Type B pancreatic cell (in vitro differentiated cells): ENCODE measurements at regions not wholly inside any gene's neighbourhood (a gene's known extent, or its start where the extent isn't known, plus 50 kb on each side); places are given as distances from the start of the nearest gene placed in this dataset.
"Not testable (repeated sequence)": the region's sequence is repeated elsewhere in the genome, so short reads cannot be mapped to it uniquely, and the experiment has no call there.

ENCODE experiments used
- DNase-seq: peaks from one replicate; pipeline ENCODE4 v3.0.0; 2021; ENCODE audit warnings: mixed read lengths; ENCODE audit not compliant: unreplicated experiment; ENCODE audit errors: extremely low spot score
- H3K27ac Mint-ChIP-seq: 2 replicates; pipeline ENCODE4 v1.8.0; 2021; ENCODE audit warnings: mild to moderate bottlenecking, mixed read lengths
- H3K27me3 Mint-ChIP-seq: 2 replicates; pipeline ENCODE4 v1.8.0; 2021; ENCODE audit warnings: mixed read lengths
- H3K36me3 Mint-ChIP-seq: 2 replicates; pipeline ENCODE4 v1.8.0; 2021; ENCODE audit warnings: mixed read lengths
- H3K4me1 Mint-ChIP-seq: one replicate; pipeline ENCODE4 v1.8.0; 2021; ENCODE audit warnings: mixed read lengths; ENCODE audit not compliant: unreplicated experiment
- H3K4me3 Mint-ChIP-seq: 2 replicates; pipeline ENCODE4 v1.8.0; 2021; ENCODE audit warnings: mild to moderate bottlenecking, mixed read lengths
- H3K9me3 Mint-ChIP-seq: 2 replicates; pipeline ENCODE4 v1.8.0; 2021; ENCODE audit warnings: mixed read lengths
- TF ChIP-seq, protein P1 (sequence below): fragments of 200-600 bp; sonication (generic); conservative IDR thresholded peaks from 2 replicates; pipeline ENCODE4 v1.5.0; 2021; ENCODE audit warnings: antibody characterized with exemption, mild to moderate bottlenecking

DNA sequence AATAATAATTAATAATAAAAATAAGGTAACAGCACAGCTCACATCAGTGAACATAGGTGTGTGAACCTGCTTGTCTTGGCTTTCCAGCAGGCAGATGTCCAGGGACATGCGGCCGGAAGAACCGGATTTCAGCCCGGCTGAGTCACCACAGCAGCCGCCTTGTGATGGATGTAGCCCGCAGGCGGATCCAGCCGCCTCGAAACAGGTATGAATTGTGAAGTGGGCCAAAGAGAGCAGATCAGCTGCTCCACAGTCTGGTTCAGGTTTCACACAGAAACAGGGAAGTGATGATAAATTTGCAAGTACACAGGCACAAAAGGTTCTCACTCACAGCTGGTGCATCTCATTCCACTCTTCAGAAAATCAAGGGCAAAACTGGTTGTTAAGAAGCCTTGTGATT, 55.1 kb downstream of the ID4 start:
- peak; percentile 78 for DNase-seq

DNA sequence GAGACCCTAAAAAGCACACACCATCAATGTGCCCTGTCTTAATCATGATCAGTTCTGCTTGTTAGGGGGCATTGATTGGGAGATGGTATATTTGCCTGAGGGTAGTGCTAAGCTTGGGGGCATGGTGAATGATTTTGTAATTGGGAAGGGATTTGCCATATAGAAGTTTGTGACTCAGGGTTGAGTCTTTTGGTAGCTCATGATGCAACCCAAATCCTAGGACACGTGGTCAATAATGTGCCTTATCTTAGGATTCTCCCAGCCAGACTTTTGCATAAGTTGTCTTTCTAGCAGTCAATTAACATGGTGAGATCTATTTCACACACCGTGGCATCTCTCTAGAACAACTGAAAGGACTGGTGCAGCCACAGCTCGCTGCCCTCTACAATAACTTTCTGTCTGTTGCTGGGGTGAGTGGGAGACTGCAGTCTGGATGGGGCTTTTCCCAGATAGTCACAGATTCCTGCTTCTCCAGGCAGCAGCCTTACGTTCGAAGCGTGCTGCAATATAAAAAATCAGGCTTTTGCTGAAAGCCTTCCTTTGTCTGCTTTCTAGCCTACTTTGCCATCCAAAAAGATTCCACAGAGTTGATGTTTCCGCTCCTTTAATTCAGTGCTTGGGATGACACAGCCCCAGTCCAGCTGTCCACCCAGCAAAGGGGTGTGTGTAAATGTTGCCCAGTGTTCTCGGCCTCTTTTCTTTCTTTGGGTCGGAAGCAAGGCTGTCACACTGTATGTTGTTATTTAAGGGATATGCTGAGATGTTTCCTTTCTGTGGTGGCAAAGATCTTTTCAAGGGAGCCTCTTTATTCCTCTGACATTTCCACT, 58.9 kb downstream of the ID4 start:
- Mint-ChIP-seq H3K4me3 (no peak overlapping the region), H3K9me3 (peaks cover 4% of the 10 kb centered on the region)

More for the DNA sequence above, 55.1 kb downstream of the ID4 start:
- H3K4me1 Mint-ChIP-seq: peaks cover 17% of the 10 kb centered on the region
- H3K27me3 Mint-ChIP-seq: no peaks in the 10 kb centered on the region
- peaks cover 9% of the 10 kb centered on the region for H3K9me3 Mint-ChIP-seq
- peak overlapping the region; percentile 79 for H3K27ac Mint-ChIP-seq
- TF ChIP-seq, protein P1, sequence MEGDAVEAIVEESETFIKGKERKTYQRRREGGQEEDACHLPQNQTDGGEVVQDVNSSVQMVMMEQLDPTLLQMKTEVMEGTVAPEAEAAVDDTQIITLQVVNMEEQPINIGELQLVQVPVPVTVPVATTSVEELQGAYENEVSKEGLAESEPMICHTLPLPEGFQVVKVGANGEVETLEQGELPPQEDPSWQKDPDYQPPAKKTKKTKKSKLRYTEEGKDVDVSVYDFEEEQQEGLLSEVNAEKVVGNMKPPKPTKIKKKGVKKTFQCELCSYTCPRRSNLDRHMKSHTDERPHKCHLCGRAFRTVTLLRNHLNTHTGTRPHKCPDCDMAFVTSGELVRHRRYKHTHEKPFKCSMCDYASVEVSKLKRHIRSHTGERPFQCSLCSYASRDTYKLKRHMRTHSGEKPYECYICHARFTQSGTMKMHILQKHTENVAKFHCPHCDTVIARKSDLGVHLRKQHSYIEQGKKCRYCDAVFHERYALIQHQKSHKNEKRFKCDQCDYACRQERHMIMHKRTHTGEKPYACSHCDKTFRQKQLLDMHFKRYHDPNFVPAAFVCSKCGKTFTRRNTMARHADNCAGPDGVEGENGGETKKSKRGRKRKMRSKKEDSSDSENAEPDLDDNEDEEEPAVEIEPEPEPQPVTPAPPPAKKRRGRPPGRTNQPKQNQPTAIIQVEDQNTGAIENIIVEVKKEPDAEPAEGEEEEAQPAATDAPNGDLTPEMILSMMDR: no peak
- peak overlapping the region; percentile 66 for H3K4me3 Mint-ChIP-seq
- H3K36me3 Mint-ChIP-seq: peaks cover 7% of the 10 kb centered on the region

DNA sequence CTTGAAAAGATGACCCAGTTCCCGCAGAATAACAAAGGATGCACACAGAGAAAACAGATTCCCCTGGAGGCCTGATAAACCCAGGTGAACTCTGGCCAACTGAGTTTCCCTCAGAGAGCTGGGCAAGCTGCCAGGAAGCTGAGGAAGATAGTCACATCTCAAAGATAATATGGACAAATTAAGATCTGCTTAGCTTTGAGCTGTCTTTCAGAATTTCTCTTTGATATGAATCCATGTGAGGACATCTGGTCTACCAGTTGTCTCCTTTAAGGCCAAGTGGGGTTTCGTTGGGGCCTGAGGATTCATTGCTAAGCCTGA, 59.5 kb downstream of the ID4 start:
- H3K9me3 Mint-ChIP-seq: peaks cover 4% of the 10 kb centered on the region
- H3K4me1 Mint-ChIP-seq: peaks cover 13% of the 10 kb centered on the region
- no peak overlapping the region for H3K4me3 Mint-ChIP-seq
- TF ChIP-seq, protein P1: no peak
- peaks cover 3% of the 10 kb centered on the region for H3K36me3 Mint-ChIP-seq
- H3K27ac Mint-ChIP-seq: no peak overlapping the region
- no peak for DNase-seq
- no peaks in the 10 kb centered on the region for H3K27me3 Mint-ChIP-seq

More for the DNA sequence above, 58.9 kb downstream of the ID4 start:
- Mint-ChIP-seq H3K27me3 (no peaks in the 10 kb centered on the region), H3K36me3 (peaks cover 3% of the 10 kb centered on the region), H3K27ac (no peak overlapping the region), H3K4me1 (peaks cover 13% of the 10 kb centered on the region)
- DNase-seq: no peak
- TF ChIP-seq, protein P1: no peak

DNA sequence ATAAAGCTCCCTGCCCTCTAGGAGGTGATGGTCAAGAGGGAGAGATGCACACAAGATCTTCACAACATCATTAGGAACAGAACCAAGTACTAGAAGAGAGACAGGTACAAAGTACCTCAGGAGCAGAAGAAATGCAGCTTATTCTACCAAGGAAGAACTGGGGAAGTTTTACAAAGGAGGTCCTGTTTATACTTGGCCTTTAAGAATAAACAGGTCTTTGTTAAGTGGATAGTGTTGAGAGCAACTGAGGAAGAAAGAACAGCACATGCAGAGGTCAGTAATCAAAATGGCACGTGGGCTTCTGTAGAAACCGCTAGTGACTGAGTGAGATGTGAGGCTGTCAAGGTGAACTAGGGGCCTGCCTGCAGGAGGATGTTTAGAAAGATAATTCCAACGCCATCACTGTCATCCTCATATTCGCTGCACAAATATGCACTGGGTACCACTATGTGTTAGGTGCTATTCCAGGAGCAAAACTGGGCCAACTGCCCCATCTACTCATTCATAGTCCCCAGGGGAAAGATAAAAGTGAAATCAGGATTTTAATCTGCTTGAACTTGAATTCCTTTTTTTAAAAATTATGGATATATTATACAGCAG, 61.1 kb downstream of the ID4 start:
- Mint-ChIP-seq H3K27ac (no peak overlapping the region), H3K36me3 (no peaks in the 10 kb centered on the region), H3K9me3 (no peaks in the 10 kb centered on the region), H3K27me3 (no peaks in the 10 kb centered on the region), H3K4me1 (peaks cover 19% of the 10 kb centered on the region), H3K4me3 (no peak overlapping the region)
- no peak for DNase-seq
- TF ChIP-seq, protein P1: no peak

DNA sequence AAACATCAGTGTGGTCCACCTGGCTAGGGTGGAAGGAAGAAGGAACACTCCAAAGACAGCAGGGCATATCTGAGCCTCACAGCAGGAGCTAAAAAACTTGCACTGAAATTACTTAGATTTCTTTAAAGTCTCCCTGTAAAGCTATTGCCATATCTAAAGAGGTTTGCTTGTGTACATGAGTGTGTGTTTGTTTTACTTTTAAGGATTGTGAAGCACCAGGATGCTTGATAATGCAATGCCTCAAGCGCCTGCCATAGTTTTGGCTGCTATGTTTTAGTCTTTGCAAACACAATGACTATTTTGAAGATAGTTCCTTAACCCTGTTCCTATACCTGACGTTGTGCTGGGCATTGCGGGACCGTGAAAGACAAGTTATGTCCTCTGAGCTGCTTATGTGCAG, 65.0 kb downstream of the ID4 start:
- no peak overlapping the region for H3K4me3 Mint-ChIP-seq
- TF ChIP-seq, protein P1: no peak
- H3K4me1 Mint-ChIP-seq: peaks cover 10% of the 10 kb centered on the region
- DNase-seq: no peak
- H3K27ac Mint-ChIP-seq: peak overlapping the region; percentile 17
- H3K27me3 Mint-ChIP-seq: no peaks in the 10 kb centered on the region
- H3K9me3 Mint-ChIP-seq: no peaks in the 10 kb centered on the region
- H3K36me3 Mint-ChIP-seq: no peaks in the 10 kb centered on the region

DNA sequence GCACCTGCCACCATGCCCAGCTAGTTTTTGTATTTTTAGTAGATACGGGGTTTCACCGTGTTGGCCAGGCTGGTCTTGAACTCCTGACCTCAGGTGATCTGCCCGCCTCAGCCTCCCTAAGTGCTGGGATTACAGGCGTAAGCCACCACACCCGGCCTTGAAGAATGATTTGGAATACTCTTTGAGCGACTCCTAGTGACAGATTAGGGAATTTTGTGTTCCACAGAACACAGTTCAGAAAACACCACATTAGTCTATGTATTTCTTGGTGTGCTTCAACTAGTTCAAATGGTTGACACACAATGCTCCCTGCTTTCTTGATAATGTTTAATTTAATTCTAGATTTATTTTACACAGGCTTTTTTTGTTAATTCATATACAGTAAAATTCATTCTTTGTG, 67.2 kb downstream of the ID4 start:
- H3K36me3 Mint-ChIP-seq, DNase-seq, H3K27ac Mint-ChIP-seq, H3K27me3 Mint-ChIP-seq, H3K4me1 Mint-ChIP-seq, H3K4me3 Mint-ChIP-seq, H3K9me3 Mint-ChIP-seq: not testable (repeated sequence)
